Spleen (tissue), 7 donors: ENCODE measurements at regions not wholly inside any gene's neighbourhood (a gene's known extent, or its start where the extent isn't known, plus 50 kb on each side); places are given as distances from the start of the nearest gene placed in this dataset.

Experiments
- POLR2A ChIP-seq, 3 donors: fragments of 450-650 bp; IDR thresholded peaks; one replicate each; pipeline ENCODE4 v1.5.1; 2017; ENCODE audit warnings: antibody characterized with exemption in 3 of 3, mild to moderate bottlenecking in 1 of 3
- POLR2AphosphoS5 ChIP-seq, 3 donors: sonication (generic); formaldehyde crosslinking; IDR thresholded peaks; one replicate each; pipeline ENCODE4 v1.5.1; 2017; ENCODE audit warnings: antibody characterized with exemption in 3 of 3
- TF ChIP-seq, protein P1 (sequence below), 11 experiments: fragments of 200-600 bp in 7 of 11; fragments of 450-650 bp in 4 of 11; sonication (generic) in 4 of 11; IDR thresholded peaks in 8 of 11; conservative IDR thresholded peaks in 3 of 11; 1 replicate in 7 of 11; 2 replicates in 4 of 11; pipeline versions ENCODE4 v1.4.0 to v1.8.0; 2016 to 2021; ENCODE audit warnings: antibody characterized with exemption in 11 of 11, inconsistent platforms in 4 of 11, mild to moderate bottlenecking in 1 of 11
- donor health status: DM: no; HTN: no; CAD: no; lungs with moderate emphysema.
- donor health status: DM: no; HTN: no; CAD: no.
- donor health status: DM: no; HTN: no; CAD: no.

GRCh38 chr13:61612192-61612591, 196.5 kb upstream of the PCDH20 start:
- TF ChIP-seq, protein P1, sequence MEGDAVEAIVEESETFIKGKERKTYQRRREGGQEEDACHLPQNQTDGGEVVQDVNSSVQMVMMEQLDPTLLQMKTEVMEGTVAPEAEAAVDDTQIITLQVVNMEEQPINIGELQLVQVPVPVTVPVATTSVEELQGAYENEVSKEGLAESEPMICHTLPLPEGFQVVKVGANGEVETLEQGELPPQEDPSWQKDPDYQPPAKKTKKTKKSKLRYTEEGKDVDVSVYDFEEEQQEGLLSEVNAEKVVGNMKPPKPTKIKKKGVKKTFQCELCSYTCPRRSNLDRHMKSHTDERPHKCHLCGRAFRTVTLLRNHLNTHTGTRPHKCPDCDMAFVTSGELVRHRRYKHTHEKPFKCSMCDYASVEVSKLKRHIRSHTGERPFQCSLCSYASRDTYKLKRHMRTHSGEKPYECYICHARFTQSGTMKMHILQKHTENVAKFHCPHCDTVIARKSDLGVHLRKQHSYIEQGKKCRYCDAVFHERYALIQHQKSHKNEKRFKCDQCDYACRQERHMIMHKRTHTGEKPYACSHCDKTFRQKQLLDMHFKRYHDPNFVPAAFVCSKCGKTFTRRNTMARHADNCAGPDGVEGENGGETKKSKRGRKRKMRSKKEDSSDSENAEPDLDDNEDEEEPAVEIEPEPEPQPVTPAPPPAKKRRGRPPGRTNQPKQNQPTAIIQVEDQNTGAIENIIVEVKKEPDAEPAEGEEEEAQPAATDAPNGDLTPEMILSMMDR (IDR thresholded peaks at IDR 0.05 in 8 of 11, conservative IDR thresholded peaks at IDR 0.05 in 3 of 11), result no peak
- TF ChIP-seq POLR2A (IDR thresholded peaks at IDR 0.05) (no peak), POLR2AphosphoS5 (IDR thresholded peaks at IDR 0.05) (no peak)
